ENCODE measurements at regions not wholly inside any gene's neighbourhood (a gene's known extent, or its start where the extent isn't known, plus 50 kb on each side); places are given as distances from the start of the nearest gene placed in this dataset.

- DNase-seq (no peak), FAIRE-seq (no peak)
- Histone ChIP-seq H3K9me3 (ENCODE audit: control insufficient read depth in 2 of 3, insufficient read depth in 1 of 3, low read length in 3 of 3) (no peaks in the 10 kb centered on the region), H3K36me3 (ENCODE audit: control insufficient read depth in 2 of 3, insufficient read depth in 3 of 3, low read length in 3 of 3) (no peaks in the 10 kb centered on the region), H3K9ac (ENCODE audit: low read length in 3 of 3) (no peak overlapping the region), H3K27ac (ENCODE audit: low read depth in 2 of 2, low read length in 2 of 2) (no peak overlapping the region), H3K27me3 (ENCODE audit: control insufficient read depth, insufficient read depth, low read length) (no peaks in the 10 kb centered on the region), H3K4me3 (ENCODE audit: low read length in 3 of 3) (no peak overlapping the region), H3K4me1 (ENCODE audit: control insufficient read depth in 2 of 3, insufficient read depth in 2 of 3, low read depth in 1 of 3, low read length in 3 of 3) (no peaks in the 10 kb centered on the region)
- intact Hi-C loops (cut with DNase I), result no loop called here
- TF ChIP-seq CTCF (IDR thresholded peaks at IDR 0.05; ENCODE audit: borderline replicate concordance, extremely low read depth, insufficient read depth), result no peak
Measured at GRCh38 chr12:71240946-71241345, 83.1 kb upstream of the TSPAN8 start.

- Histone ChIP-seq H3K4me3 (ENCODE audit: low read length in 3 of 3) (no peak overlapping the region), H3K4me1 (ENCODE audit: control insufficient read depth in 2 of 3, insufficient read depth in 2 of 3, low read depth in 1 of 3, low read length in 3 of 3) (no peaks in the 10 kb centered on the region), H3K27ac (ENCODE audit: low read depth in 2 of 2, low read length in 2 of 2) (no peak overlapping the region), H3K9me3 (ENCODE audit: control insufficient read depth in 2 of 3, insufficient read depth in 1 of 3, low read length in 3 of 3) (no peaks in the 10 kb centered on the region), H3K27me3 (ENCODE audit: control insufficient read depth, insufficient read depth, low read length) (no peaks in the 10 kb centered on the region), H3K36me3 (ENCODE audit: control insufficient read depth in 2 of 3, insufficient read depth in 3 of 3, low read length in 3 of 3) (no peaks in the 10 kb centered on the region), H3K9ac (ENCODE audit: low read length in 3 of 3) (no peak overlapping the region)
- FAIRE-seq, result no peak
- no peak for TF ChIP-seq CTCF (IDR thresholded peaks at IDR 0.05; ENCODE audit: borderline replicate concordance, extremely low read depth, insufficient read depth)
- intact Hi-C loops (cut with DNase I), result no loop called here
- DNase-seq, result no peak
Measured at GRCh38 chr12:71239731-71240130, 81.9 kb upstream of the TSPAN8 start.

- Histone ChIP-seq H3K4me1 (ENCODE audit: control insufficient read depth in 2 of 3, insufficient read depth in 2 of 3, low read depth in 1 of 3, low read length in 3 of 3) (no peaks in the 10 kb centered on the region), H3K36me3 (ENCODE audit: control insufficient read depth in 2 of 3, insufficient read depth in 3 of 3, low read length in 3 of 3) (no peaks in the 10 kb centered on the region), H3K27me3 (ENCODE audit: control insufficient read depth, insufficient read depth, low read length) (no peaks in the 10 kb centered on the region), H3K9me3 (ENCODE audit: control insufficient read depth in 2 of 3, insufficient read depth in 1 of 3, low read length in 3 of 3) (no peaks in the 10 kb centered on the region), H3K4me3 (ENCODE audit: low read length in 3 of 3) (no peak overlapping the region), H3K9ac (ENCODE audit: low read length in 3 of 3) (no peak overlapping the region), H3K27ac (ENCODE audit: low read depth in 2 of 2, low read length in 2 of 2) (no peak overlapping the region)
- intact Hi-C loops (cut with DNase I), result no loop called here
- DNase-seq, result no peak
- no peak for FAIRE-seq
- TF ChIP-seq CTCF (IDR thresholded peaks at IDR 0.05; ENCODE audit: borderline replicate concordance, extremely low read depth, insufficient read depth), result no peak
Measured at GRCh38 chr12:71237128-71237527, 79.3 kb upstream of the TSPAN8 start.

- DNase-seq (no peak), FAIRE-seq (no peak)
- intact Hi-C loops (cut with DNase I), result no loop called here
- H3K9ac ChIP-seq (ENCODE audit: low read length in 3 of 3), result no peak overlapping the region
- TF ChIP-seq CTCF (IDR thresholded peaks at IDR 0.05; ENCODE audit: borderline replicate concordance, extremely low read depth, insufficient read depth), result no peak
- H3K27ac ChIP-seq (ENCODE audit: low read depth in 2 of 2, low read length in 2 of 2), result no peak overlapping the region
- no peak overlapping the region for H3K4me3 ChIP-seq (ENCODE audit: low read length in 3 of 3)
- H3K27me3 ChIP-seq (ENCODE audit: control insufficient read depth, insufficient read depth, low read length), result no peaks in the 10 kb centered on the region
- H3K9me3 ChIP-seq (ENCODE audit: control insufficient read depth in 2 of 3, insufficient read depth in 1 of 3, low read length in 3 of 3), result no peaks in the 10 kb centered on the region
- no peaks in the 10 kb centered on the region for H3K36me3 ChIP-seq (ENCODE audit: control insufficient read depth in 2 of 3, insufficient read depth in 3 of 3, low read length in 3 of 3)
- H3K4me1 ChIP-seq (ENCODE audit: control insufficient read depth in 2 of 3, insufficient read depth in 2 of 3, low read depth in 1 of 3, low read length in 3 of 3), result no peaks in the 10 kb centered on the region
Measured at GRCh38 chr12:71236133-71236660, 78.4 kb upstream of the TSPAN8 start.

Measured in kidney (tissue), 13 donors.